Muscle of arm (tissue), 1 donor: ENCODE measurements at regions not wholly inside any gene's neighbourhood (a gene's known extent, or its start where the extent isn't known, plus 50 kb on each side); places are given as distances from the start of the nearest gene placed in this dataset.

Source experiments
- DNase-seq: peaks from one replicate; pipeline ENCODE4 v3.0.0-alpha.2; 2013

- peak; percentile 76 for DNase-seq
These were observed 81.3 kb upstream of the CCDC28A start for GRCh38 chr6:138692058-138692977.

GRCh38 chr6:138692978-138693909 lies 80.3 kb upstream of the CCDC28A start:
- DNase-seq: peak; percentile 45

DNA sequence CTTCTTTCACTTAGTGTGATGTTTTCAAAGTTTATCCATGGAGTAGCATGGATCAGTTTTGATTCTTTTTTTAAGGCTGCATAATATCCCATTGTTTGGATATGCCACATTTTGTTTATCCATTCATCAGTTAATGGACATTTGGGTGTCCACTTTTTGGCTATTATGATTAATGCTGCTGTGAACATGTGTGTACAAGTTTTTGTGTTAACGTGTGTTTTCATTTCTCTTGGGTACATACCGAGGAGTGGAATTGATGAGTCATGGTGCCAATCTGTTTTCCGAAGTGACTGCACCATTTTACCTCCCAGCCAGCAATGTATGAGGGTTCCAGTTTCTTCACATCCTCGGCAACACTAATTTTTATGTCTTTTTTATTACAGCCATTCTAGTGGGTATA lies 78.4 kb upstream of the CCDC28A start:
- DNase-seq: no peak

- no peak for DNase-seq
These were observed 59.1 kb upstream of the CCDC28A start for GRCh38 chr6:138714493-138714892.

DNA sequence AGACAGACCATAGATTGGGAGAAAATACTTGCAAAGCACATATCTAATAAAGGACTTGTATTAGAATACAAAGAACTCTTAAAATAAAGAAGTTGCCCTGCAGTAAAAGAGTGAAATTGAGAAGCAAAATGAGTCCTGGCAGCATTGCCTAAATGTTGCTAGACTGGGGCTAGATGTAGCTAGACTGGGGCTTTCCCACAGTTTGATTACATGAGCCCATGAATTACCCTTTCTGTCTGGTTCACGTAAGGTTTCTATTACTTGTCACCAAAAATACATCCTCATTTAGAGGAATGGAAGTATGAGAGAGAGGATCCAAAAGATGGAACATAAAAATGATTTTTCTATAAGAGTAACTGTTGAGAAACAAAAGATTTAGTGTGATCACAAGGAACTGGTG lies 57.6 kb upstream of the CCDC28A start:
- no peak for DNase-seq

GRCh38 chr6:138716971-138717665 lies 56.5 kb upstream of the CCDC28A start:
- no peak for DNase-seq

DNA sequence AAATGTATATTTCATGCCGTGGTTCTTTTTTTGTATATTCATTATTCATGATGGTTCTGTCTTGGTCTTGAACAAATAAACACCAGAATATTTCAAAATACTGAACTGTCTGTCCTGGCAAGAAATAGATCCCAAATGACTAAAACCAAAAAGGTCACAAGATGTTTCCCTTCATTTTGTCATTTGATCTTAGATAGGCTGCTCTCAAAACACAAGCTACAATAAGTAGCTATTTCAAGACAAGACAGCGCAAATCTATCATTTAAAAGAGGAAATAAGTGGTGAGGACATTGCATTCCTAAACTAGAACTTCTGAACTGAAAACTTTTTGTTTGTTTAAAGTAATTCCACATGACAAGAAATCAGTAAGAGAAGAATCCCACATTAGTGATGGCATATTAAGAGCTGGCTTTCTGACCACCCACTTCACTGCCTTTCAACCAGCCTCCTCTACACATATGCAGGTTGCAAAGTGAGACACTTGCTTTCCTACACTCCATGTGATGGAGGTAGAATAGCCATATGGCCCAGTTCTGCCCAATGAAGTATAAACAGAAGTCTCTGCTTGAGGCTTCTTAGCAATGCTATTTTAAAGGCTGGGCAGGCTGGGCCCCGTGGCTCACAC lies 54.4 kb upstream of the CCDC28A start:
- DNase-seq: no peak

GRCh38 chr6:138719744-138720143 lies 53.8 kb upstream of the CCDC28A start:
- DNase-seq: no peak

DNA sequence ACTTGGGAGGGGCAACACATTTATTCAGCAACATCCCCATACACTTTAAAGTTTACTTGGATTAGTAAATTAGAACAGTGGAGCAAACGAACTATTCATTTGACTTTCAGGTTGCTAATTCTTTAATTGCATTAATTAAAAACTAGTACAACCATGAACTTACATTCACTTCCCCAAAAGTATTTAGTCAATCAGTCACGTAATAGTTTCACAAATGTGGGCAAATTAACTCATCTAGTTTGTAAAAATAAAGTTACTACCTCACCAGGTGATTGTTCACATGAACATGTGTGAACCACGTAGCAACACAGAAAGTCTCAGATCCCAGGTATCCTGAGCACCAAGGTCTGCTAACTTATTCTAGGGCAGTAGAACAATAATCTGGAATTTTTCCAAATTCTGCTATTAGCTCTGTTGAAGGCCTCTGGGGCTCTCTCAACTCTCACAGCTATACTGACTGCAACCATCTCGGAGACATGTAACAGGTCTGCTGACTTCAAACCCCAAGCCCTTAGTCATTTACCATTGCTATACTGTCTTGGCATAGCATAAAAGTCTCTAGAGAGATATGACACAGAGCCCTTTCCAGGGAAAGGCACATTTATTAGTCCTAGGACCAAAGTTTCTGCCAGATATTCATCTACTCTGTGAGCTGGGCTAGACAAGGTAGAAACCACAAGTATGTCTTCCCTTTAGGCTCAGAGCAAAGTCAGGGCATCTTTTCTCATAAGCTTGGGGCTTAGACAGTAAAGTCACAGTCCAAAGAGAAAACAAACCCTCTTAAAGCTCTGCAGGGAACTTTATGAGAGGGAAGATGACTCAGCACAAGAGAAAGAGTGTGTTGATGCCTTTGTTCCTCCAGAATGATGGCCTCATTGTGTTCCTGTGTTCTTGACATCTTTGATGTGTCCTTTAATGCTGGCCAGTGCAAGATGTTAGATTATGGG lies 50.9 kb upstream of the CCDC28A start:
- DNase-seq: no peak
